Gastroesophageal sphincter (tissue), 4 donors: ENCODE measurements at regions not wholly inside any gene's neighbourhood (a gene's known extent, or its start where the extent isn't known, plus 50 kb on each side); places are given as distances from the start of the nearest gene placed in this dataset.

Source experiments
- ATAC-seq: fragments of 150-250 bp; one replicate; pipeline ENCODE4 v1.9.1; 2016; ENCODE audit warnings: mild to moderate bottlenecking, moderate library complexity
- H3K27ac ChIP-seq, 4 donors: fragments of 200-600 bp; sonication (generic) in 3 of 4; 1 replicate in 3 of 4; 2 replicates in 1 of 4; pipeline ENCODE4 v1.5.1; 2016 to 2019
- H3K27me3 ChIP-seq: fragments of 200-600 bp; sonication (generic); one replicate; pipeline ENCODE4 v1.5.1; 2019
- H3K36me3 ChIP-seq, 2 donors: fragments of 200-600 bp; sonication (generic); one replicate each; pipeline ENCODE4 v1.5.1; 2019; ENCODE audit warnings: control low read depth in 1 of 2
- H3K4me1 ChIP-seq, 3 donors: fragments of 200-600 bp; sonication (generic); 1 replicate in 2 of 3; 2 replicates in 1 of 3; pipeline ENCODE4 v1.5.1; 2016 to 2019; ENCODE audit warnings: control low read depth in 2 of 3
- H3K4me3 ChIP-seq, 2 donors: fragments of 200-600 bp; sonication (generic); one replicate each; pipeline ENCODE4 v1.5.1; 2019; ENCODE audit warnings: mild to moderate bottlenecking in 1 of 2, moderate library complexity in 1 of 2
- H3K9me3 ChIP-seq, 3 donors: fragments of 200-600 bp; sonication (generic); one replicate each; pipeline ENCODE4 v1.5.1; 2017 to 2019; ENCODE audit warnings: control low read depth in 2 of 3
- EP300 ChIP-seq: sonication (generic); formaldehyde crosslinking; IDR thresholded peaks from one replicate; pipeline ENCODE4 v1.6.1; 2017; ENCODE audit warnings: antibody characterized with exemption, mild to moderate bottlenecking
- POLR2A ChIP-seq, 2 donors: fragments of 450-650 bp; IDR thresholded peaks; one replicate each; pipeline ENCODE4 v1.6.1; 2017; ENCODE audit warnings: antibody characterized with exemption in 2 of 2, mild to moderate bottlenecking in 2 of 2, moderate library complexity in 1 of 2
- POLR2AphosphoS5 ChIP-seq: sonication (generic); formaldehyde crosslinking; IDR thresholded peaks from one replicate; pipeline ENCODE4 v1.6.1; 2017; ENCODE audit warnings: antibody characterized with exemption
- WGBS, 2 donors: methylation state at CpG; one replicate each; pipeline ENCODE4 v1.1.5; 2018; ENCODE audit warnings: low coverage in 1 of 2; 5-methylcytosine and 5-hydroxymethylcytosine counted together
- TF ChIP-seq, protein P1 (sequence below), 4 experiments: fragments of 200-600 bp in 2 of 4; fragments of 450-650 bp in 2 of 4; sonication (generic) in 1 of 4; IDR thresholded peaks; one replicate each; pipeline ENCODE4 v1.5.1; 2017 to 2019; ENCODE audit warnings: antibody characterized with exemption in 4 of 4, mild to moderate bottlenecking in 2 of 4, moderate library complexity in 2 of 4

DNA sequence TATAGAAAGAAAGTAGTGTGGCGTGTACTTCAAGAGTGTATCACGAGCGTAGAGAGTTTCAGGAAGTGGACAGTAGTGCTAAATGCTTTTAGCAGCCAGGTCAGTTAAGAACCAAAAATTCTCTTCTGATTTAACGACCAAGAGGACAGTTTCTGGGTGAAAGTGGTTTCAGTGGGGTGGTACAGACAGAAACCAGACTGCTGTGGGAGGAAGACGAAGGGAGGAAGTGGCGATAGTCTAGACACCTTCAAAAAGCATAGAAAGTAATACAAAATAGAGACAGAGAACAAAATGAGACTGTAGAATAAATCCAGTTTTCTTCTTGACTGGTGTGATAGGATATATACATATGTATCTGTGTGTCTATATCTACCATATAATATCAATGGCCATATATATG is 93.5 kb downstream of the MBL2 start:
- no peaks in the 10 kb centered on the region for H3K9me3 ChIP-seq
- no peak for TF ChIP-seq POLR2AphosphoS5
- no peak for TF ChIP-seq EP300
- no peak for TF ChIP-seq POLR2A (IDR thresholded peaks at IDR 0.05)
- TF ChIP-seq, protein P1, sequence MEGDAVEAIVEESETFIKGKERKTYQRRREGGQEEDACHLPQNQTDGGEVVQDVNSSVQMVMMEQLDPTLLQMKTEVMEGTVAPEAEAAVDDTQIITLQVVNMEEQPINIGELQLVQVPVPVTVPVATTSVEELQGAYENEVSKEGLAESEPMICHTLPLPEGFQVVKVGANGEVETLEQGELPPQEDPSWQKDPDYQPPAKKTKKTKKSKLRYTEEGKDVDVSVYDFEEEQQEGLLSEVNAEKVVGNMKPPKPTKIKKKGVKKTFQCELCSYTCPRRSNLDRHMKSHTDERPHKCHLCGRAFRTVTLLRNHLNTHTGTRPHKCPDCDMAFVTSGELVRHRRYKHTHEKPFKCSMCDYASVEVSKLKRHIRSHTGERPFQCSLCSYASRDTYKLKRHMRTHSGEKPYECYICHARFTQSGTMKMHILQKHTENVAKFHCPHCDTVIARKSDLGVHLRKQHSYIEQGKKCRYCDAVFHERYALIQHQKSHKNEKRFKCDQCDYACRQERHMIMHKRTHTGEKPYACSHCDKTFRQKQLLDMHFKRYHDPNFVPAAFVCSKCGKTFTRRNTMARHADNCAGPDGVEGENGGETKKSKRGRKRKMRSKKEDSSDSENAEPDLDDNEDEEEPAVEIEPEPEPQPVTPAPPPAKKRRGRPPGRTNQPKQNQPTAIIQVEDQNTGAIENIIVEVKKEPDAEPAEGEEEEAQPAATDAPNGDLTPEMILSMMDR (IDR thresholded peaks at IDR 0.05), result no peak
- no peaks in the 10 kb centered on the region for H3K4me1 ChIP-seq
- no peaks in the 10 kb centered on the region for H3K36me3 ChIP-seq
- H3K4me3 ChIP-seq, result no peak overlapping the region
- no peak overlapping the region for H3K27ac ChIP-seq
- WGBS, 2 donors, result 76 to 81% methylated on average over 6 of the region's 6 CpGs
- no peaks in the 10 kb centered on the region for H3K27me3 ChIP-seq
- no peak for ATAC-seq

DNA sequence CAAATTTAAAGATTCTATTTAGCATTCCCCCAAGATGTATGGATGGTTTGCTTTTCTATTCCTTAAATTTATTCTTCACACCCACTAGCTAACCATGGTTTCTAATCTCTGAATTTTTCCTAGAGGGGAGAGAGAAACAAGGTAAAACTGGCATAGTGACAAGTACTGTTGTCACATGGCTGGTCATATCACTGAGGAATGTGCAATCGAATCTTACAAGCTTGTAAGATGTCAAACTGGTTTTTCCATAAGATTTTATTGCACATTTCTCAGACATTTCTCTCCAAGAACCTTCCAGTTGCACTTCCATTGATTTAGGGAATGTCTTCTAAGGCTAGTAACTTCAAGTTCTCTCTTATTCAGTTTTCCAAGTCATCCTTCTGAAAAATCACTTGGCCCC is 89.8 kb downstream of the MBL2 start:
- H3K9me3 ChIP-seq, result no peaks in the 10 kb centered on the region
- no peaks in the 10 kb centered on the region for H3K4me1 ChIP-seq
- no peak overlapping the region for H3K4me3 ChIP-seq
- WGBS, 2 donors, result 50 to 67% methylated on average over 1 of the region's 1 CpG
- no peak for TF ChIP-seq EP300
- no peak overlapping the region for H3K27ac ChIP-seq
- no peaks in the 10 kb centered on the region for H3K27me3 ChIP-seq
- H3K36me3 ChIP-seq, result no peaks in the 10 kb centered on the region
- no peak for ATAC-seq

DNA sequence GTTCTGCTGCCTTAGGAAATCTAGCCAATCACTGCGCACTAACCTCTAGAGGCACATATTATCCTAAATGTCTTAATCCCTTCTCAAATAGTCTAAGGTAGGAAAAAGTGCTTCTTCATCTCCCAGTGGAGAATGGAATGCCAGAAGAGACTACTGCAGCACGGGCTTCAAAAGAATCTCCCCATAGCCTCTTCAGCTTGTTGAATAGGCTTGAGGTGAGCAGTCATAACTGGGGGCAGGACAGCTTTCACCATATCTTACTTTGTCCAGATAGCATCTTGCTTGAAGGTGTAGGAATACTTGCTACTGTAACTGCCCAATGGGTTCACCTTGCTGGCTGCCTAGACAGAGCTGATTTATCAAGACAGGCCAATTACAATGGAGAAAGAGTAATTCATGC is 88.8 kb downstream of the MBL2 start:
- TF ChIP-seq, protein P1 (IDR thresholded peaks at IDR 0.05), result no peak
- no peaks in the 10 kb centered on the region for H3K36me3 ChIP-seq
- ATAC-seq, result no peak
- no peak overlapping the region for H3K4me3 ChIP-seq
- no peak overlapping the region for H3K27ac ChIP-seq
- WGBS, 2 donors, result 69 to 83% methylated on average over 2 of the region's 2 CpGs
- no peaks in the 10 kb centered on the region for H3K4me1 ChIP-seq
- no peaks in the 10 kb centered on the region for H3K27me3 ChIP-seq
- no peaks in the 10 kb centered on the region for H3K9me3 ChIP-seq

DNA sequence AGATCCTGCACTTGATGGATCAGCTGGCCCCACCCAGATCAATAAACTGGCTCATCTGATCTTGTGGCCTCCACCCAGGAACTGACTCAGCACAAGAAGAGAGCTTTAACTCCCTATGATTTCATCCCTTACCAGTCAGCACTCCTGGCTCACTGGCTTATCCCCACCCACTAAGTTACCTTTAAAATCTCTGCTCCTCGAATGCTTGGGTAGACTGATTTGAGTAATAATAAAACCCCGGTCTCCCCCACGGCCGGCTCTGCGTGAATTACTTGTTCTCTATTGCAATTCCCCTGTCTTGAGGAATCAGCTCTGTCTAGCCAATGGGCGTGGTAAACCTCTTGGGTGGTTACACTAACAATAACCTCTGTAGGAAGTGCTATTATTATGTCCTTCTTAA is 83.7 kb downstream of the MBL2 start:
- no peaks in the 10 kb centered on the region for H3K4me1 ChIP-seq
- no peak for ATAC-seq
- H3K36me3 ChIP-seq, result no peaks in the 10 kb centered on the region
- 85 to 96% methylated on average over 4 of the region's 6 CpGs for WGBS, 2 donors
- H3K27ac ChIP-seq, result no peak overlapping the region
- no peak overlapping the region for H3K4me3 ChIP-seq
- TF ChIP-seq POLR2A (IDR thresholded peaks at IDR 0.05), result no peak
- TF ChIP-seq, protein P1 (IDR thresholded peaks at IDR 0.05), result no peak
- no peak for TF ChIP-seq POLR2AphosphoS5
- TF ChIP-seq EP300, result no peak
- no peaks in the 10 kb centered on the region for H3K27me3 ChIP-seq
- H3K9me3 ChIP-seq, result peaks cover 0 to 6% (median 0%) of the 10 kb centered on the region in 3 donors

DNA sequence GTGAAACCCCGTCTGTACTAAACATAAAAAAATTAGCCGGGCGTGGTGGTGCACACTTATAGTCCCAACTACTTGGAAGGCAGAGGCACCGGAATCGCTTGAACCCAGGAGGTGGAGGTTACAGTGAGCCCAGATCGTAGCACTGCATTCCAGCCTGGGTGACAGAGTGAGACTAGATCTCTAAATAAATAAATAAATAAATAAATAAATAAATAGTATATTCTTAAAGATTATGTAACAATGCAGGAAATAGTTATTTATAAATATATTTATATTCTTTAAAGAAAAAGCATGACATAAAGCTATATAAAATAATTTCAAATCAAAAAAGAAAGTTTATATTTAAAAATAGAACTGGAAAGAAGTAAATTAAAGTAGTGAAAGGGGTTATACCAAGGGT is 76.4 kb downstream of the MBL2 start:
- Histone ChIP-seq H3K27ac (no peak overlapping the region), H3K27me3 (no peaks in the 10 kb centered on the region), H3K4me3 (no peak overlapping the region), H3K9me3 (peaks cover 0 to 6% (median 0%) of the 10 kb centered on the region in 3 donors), H3K4me1 (no peaks in the 10 kb centered on the region), H3K36me3 (no peaks in the 10 kb centered on the region)
- 94 to 97% methylated on average over 5 to 6 of the region's 6 CpGs for WGBS, 2 donors
- no peak for ATAC-seq
- TF ChIP-seq EP300, result no peak
- TF ChIP-seq POLR2AphosphoS5, result no peak
- no peak for TF ChIP-seq POLR2A (IDR thresholded peaks at IDR 0.05)
- TF ChIP-seq, protein P1 (IDR thresholded peaks at IDR 0.05), result no peak

DNA sequence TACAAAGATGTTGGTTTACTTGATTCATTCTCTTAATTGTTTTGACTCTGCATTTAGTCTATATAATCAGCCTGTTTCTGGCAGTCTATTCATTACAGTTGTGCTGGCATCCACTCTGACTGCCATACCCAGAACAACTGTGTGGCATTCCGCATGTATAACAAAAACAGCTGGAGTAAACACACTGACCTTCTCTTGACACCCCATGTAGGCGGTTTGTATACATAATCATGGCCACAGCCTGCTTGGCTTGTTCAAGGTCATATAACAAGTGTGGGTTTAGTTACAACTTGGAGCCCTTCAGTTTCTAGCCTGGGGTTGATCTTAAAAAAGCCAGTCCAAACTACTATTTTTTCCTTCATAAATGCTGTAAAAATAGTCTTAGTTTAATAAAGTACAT is 70.9 kb downstream of the MBL2 start:
- no peak for ATAC-seq
- Histone ChIP-seq H3K4me1 (no peaks in the 10 kb centered on the region), H3K27ac (no peak overlapping the region), H3K36me3 (no peaks in the 10 kb centered on the region), H3K9me3 (no peaks in the 10 kb centered on the region), H3K27me3 (no peaks in the 10 kb centered on the region), H3K4me3 (no peak overlapping the region)
- 12% methylated on average over 2 of the region's 2 CpGs; no CpG with 5 or more reads in 1 of the 2 donors for WGBS, 2 donors
- no peak for TF ChIP-seq POLR2AphosphoS5
- TF ChIP-seq POLR2A (IDR thresholded peaks at IDR 0.05), result no peak
- TF ChIP-seq, protein P1 (IDR thresholded peaks at IDR 0.05), result no peak
- TF ChIP-seq EP300, result no peak
